A549 (cell line): ENCODE measurements at regions not wholly inside any gene's neighbourhood (a gene's known extent, or its start where the extent isn't known, plus 50 kb on each side); places are given as distances from the start of the nearest gene placed in this dataset.
"Not testable (repeated sequence)": the region's sequence is repeated elsewhere in the genome, so short reads cannot be mapped to it uniquely, and the experiment has no call there.

Source experiments
- ATAC-seq, 2 experiments: fragments of 200-7000 bp in 1 of 2; fragments of >200 bp in 1 of 2; cut with Nextera tagmentation in 1 of 2; cut with Tn5 transposase in 1 of 2; 3 replicates each; pipeline versions ENCODE4 v1.8.0 to v1.9.1; 2018 to 2020; ENCODE audit warnings: mild to moderate bottlenecking in 1 of 2, moderate library complexity in 1 of 2
- CTCF ChIA-PET: fragments of 300-600 bp; sonication (Branson Sonifier 250); formaldehyde crosslinking; extraction: SDS; loops from one replicate; lab custom pipeline; 2021; ENCODE audit warnings: antibody characterized with exemption, inconsistent platforms; lab: Yijun Ruan, JAX
- POLR2A ChIA-PET: fragments of 350-600 bp; formaldehyde crosslinking; extraction: SDS; loops from one replicate; lab custom pipeline; 2021; ENCODE audit warnings: antibody characterized with exemption, inconsistent platforms; lab: Yijun Ruan, JAX
- DNase-seq, 2 experiments: peaks; one replicate each; pipeline versions ENCODE4 v3.0.0 to v3.0.0-alpha.2; 2011 to 2016; ENCODE audit warnings: low read depth in 1 of 2, low spot score in 1 of 2
- FAIRE-seq: peaks from 2 replicates; lab custom pipeline; 2011; peaks lifted over from hg19 to GRCh38; lab: Jason Lieb, UNC
- H3K27ac ChIP-seq, 2 experiments: fragments of >200 bp; sonication (Bioruptor Twin); formaldehyde crosslinking; 3 replicates each; pipeline ENCODE4 v1.5.1; 2016 to 2017
- H3K4me1 ChIP-seq: fragments of >200 bp; sonication (Bioruptor Twin); formaldehyde crosslinking; 3 replicates; pipeline ENCODE4 v1.6.1; 2016
- H3K4me2 ChIP-seq: fragments of >200 bp; sonication (Bioruptor Twin); formaldehyde crosslinking; 3 replicates; pipeline ENCODE4 v1.6.1; 2016
- H3K4me3 ChIP-seq: fragments of >200 bp; sonication (Bioruptor Twin); formaldehyde crosslinking; 3 replicates; pipeline ENCODE4 v1.5.1; 2016
- H3K9me3 ChIP-seq: fragments of >200 bp; sonication (Bioruptor Twin); formaldehyde crosslinking; 3 replicates; pipeline ENCODE4 v1.6.1; 2016
- EHMT2 ChIP-seq: fragments of 200-600 bp; sonication (generic); IDR thresholded peaks from 2 replicates; pipeline ENCODE4 v1.6.1; 2016; ENCODE audit warnings: antibody characterized with exemption, low read depth, mild to moderate bottlenecking, moderate library complexity
- EP300 ChIP-seq, 2 experiments: fragments of >200 bp; sonication (Bioruptor Twin); formaldehyde crosslinking; IDR thresholded peaks; 2 replicates in 1 of 2; 3 replicates in 1 of 2; pipeline ENCODE4 v1.6.1; 2016 to 2017
- ESRRA ChIP-seq: fragments of 150-350 bp; IDR thresholded peaks from 2 replicates; pipeline ENCODE4 v1.6.1; 2014; ENCODE audit warnings: mild to moderate bottlenecking, low read length, borderline replicate concordance
- HDAC2 ChIP-seq: fragments of 200-600 bp; sonication (generic); IDR thresholded peaks from 2 replicates; pipeline ENCODE4 v1.6.1; 2016
- JUN ChIP-seq, 2 experiments: fragments of >200 bp; sonication (Bioruptor Twin); formaldehyde crosslinking; IDR thresholded peaks; 2 replicates in 1 of 2; 3 replicates in 1 of 2; pipeline ENCODE4 v1.6.1; 2016 to 2017
- MAFK ChIP-seq: fragments of 450-650 bp; IDR thresholded peaks from 2 replicates; pipeline ENCODE4 v1.6.1; 2014; ENCODE audit not compliant: partially characterized antibody
- MYC ChIP-seq: IDR thresholded peaks from 2 replicates; pipeline ENCODE4 v1.6.1; 2012; ENCODE audit warnings: mild to moderate bottlenecking, inconsistent platforms, low read length, improper control_type of control experiment, borderline replicate concordance
- NFE2L2 ChIP-seq: fragments of 150-350 bp; conservative IDR thresholded peaks from 2 replicates; pipeline ENCODE4 v1.6.1; 2014; ENCODE audit warnings: low read length
- RFX5 ChIP-seq: fragments of 450-650 bp; IDR thresholded peaks from 2 replicates; pipeline ENCODE4 v1.7.1; 2014; ENCODE audit warnings: antibody characterized with exemption, mild to moderate bottlenecking, moderate library complexity
- RNF2 ChIP-seq: fragments of 200-600 bp; sonication (generic); IDR thresholded peaks from 2 replicates; pipeline ENCODE4 v1.6.1; 2016; ENCODE audit warnings: low read depth, mild to moderate bottlenecking, antibody characterized with exemption, moderate library complexity, borderline replicate concordance
- TP53 ChIP-seq: fragments of 250-450 bp; sonication (Bioruptor Pico); IDR thresholded peaks from 2 replicates; pipeline ENCODE4 v1.5.0; 2021; ENCODE audit warnings: mild to moderate bottlenecking, moderate library complexity
- WGBS: methylation state at CpG from one replicate; pipeline ENCODE4 v1.1.6; 2017; ENCODE audit errors: missing lambda C conversion rate; 5-methylcytosine and 5-hydroxymethylcytosine counted together
- TF ChIP-seq, protein P1 (sequence below): fragments of 450-650 bp; IDR thresholded peaks from 2 replicates; pipeline ENCODE4 v1.6.1; 2014; ENCODE audit warnings: antibody characterized with exemption
- TF ChIP-seq, protein P2 (sequence below): IDR thresholded peaks from 2 replicates; pipeline ENCODE4 v1.6.1; 2012
- TF ChIP-seq, protein P3 (sequence below): fragments of >200 bp; sonication (Bioruptor Twin); formaldehyde crosslinking; IDR thresholded peaks from 3 replicates; pipeline ENCODE4 v1.5.1; 2016
- TF ChIP-seq, protein P4 (sequence below): fragments of >200 bp; sonication (Bioruptor Twin); formaldehyde crosslinking; IDR thresholded peaks from 3 replicates; pipeline ENCODE4 v1.6.1; 2016
- TF ChIP-seq, protein P5 (sequence below): fragments of 250-450 bp; sonication (Bioruptor Pico); IDR thresholded peaks from 2 replicates; pipeline ENCODE4 v1.5.0; 2020; ENCODE audit warnings: low read depth, mild to moderate bottlenecking, moderate library complexity

GRCh38 chr18:59038295-59039039, 101.2 kb upstream of the SEC11C start:
- peaks cover 7% of the 10 kb centered on the region; the same call in 2 of the 3 replicates for H3K4me1 ChIP-seq
- WGBS: 86% methylated on average over 8 of the region's 8 CpGs
- POLR2A ChIA-PET: no interaction called here
- no peak for TF ChIP-seq TP53 (CRISPR knock-in tag)
- TF ChIP-seq RNF2: no peak
- TF ChIP-seq, protein P1, sequence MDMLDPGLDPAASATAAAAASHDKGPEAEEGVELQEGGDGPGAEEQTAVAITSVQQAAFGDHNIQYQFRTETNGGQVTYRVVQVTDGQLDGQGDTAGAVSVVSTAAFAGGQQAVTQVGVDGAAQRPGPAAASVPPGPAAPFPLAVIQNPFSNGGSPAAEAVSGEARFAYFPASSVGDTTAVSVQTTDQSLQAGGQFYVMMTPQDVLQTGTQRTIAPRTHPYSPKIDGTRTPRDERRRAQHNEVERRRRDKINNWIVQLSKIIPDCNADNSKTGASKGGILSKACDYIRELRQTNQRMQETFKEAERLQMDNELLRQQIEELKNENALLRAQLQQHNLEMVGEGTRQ: no peak
- no peak overlapping the region for H3K4me2 ChIP-seq
- CTCF ChIA-PET: no interaction called here
- no peak overlapping the region for H3K4me3 ChIP-seq
- DNase-seq (no peak), ATAC-seq (no peak), FAIRE-seq (peak; percentile 94)
- H3K9me3 ChIP-seq: no peaks in the 10 kb centered on the region
- H3K27ac ChIP-seq: no peak overlapping the region

DNA sequence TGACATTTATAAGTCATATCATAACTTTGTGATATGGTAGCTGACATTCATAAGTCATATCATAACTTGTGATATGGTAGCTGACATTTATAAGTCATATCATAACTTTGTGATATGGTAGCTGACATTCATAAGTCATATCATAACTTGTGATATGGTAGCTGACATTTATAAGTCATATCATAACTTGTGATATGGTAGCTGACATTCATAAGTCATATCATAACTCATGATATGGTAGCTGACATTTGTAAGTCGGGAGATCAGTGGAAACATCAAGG, 100.7 kb upstream of the SEC11C start:
- H3K4me1 ChIP-seq, H3K4me2 ChIP-seq, H3K27ac ChIP-seq, DNase-seq, ATAC-seq, H3K9me3 ChIP-seq, H3K4me3 ChIP-seq, POLR2A ChIA-PET, FAIRE-seq: not testable (repeated sequence)
- WGBS: 41% methylated on average over 1 of the region's 1 CpG
- CTCF ChIA-PET: interaction anchor here (0.6 kb wide), 1 partner anchor 27 kb away, joined by 4 read pairs; no protein-coding TSS in a partner anchor

DNA sequence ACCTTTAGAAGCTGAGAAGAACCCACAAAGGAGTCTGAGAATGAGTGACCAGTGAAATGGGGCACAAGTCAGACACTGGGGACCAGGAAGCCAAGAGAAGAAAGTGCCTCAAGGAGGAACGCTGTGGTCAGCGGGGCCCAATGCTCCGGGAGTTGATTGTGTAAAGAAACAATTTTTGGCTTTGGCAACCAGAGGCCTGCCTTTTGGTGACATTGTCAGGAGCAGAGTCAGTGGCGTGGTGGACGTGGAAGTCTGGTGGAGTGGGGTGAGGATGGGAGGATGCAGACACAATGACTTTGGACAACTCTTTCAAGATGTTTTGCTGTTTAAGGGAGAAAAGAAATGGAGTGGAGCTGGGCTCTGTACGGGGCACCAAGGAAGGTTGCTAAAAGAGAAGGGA, 100.2 kb upstream of the SEC11C start:
- no peak for FAIRE-seq
- Histone ChIP-seq H3K4me2 (no peak overlapping the region), H3K27ac (no peak overlapping the region), H3K4me1 (peaks cover 1% of the 10 kb centered on the region; the same call in 2 of the 3 replicates), H3K4me3 (no peak overlapping the region), H3K9me3 (no peaks in the 10 kb centered on the region)
- POLR2A ChIA-PET: no interaction called here
- TF ChIP-seq NFE2L2 (no peak), MYC (no peak), HDAC2 (no peak), JUN (IDR thresholded peaks at IDR 0.05) (no peak), EP300 (IDR thresholded peaks at IDR 0.05) (no peak), RFX5 (no peak), EHMT2 (no peak), ESRRA (no peak), MAFK (no peak)
- TF ChIP-seq, protein P2, sequence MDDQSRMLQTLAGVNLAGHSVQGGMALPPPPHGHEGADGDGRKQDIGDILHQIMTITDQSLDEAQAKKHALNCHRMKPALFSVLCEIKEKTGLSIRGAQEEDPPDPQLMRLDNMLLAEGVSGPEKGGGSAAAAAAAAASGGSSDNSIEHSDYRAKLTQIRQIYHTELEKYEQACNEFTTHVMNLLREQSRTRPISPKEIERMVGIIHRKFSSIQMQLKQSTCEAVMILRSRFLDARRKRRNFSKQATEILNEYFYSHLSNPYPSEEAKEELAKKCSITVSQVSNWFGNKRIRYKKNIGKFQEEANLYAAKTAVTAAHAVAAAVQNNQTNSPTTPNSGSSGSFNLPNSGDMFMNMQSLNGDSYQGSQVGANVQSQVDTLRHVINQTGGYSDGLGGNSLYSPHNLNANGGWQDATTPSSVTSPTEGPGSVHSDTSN: no peak
- TF ChIP-seq, protein P3, sequence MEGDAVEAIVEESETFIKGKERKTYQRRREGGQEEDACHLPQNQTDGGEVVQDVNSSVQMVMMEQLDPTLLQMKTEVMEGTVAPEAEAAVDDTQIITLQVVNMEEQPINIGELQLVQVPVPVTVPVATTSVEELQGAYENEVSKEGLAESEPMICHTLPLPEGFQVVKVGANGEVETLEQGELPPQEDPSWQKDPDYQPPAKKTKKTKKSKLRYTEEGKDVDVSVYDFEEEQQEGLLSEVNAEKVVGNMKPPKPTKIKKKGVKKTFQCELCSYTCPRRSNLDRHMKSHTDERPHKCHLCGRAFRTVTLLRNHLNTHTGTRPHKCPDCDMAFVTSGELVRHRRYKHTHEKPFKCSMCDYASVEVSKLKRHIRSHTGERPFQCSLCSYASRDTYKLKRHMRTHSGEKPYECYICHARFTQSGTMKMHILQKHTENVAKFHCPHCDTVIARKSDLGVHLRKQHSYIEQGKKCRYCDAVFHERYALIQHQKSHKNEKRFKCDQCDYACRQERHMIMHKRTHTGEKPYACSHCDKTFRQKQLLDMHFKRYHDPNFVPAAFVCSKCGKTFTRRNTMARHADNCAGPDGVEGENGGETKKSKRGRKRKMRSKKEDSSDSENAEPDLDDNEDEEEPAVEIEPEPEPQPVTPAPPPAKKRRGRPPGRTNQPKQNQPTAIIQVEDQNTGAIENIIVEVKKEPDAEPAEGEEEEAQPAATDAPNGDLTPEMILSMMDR: no peak
- TF ChIP-seq, protein P4, sequence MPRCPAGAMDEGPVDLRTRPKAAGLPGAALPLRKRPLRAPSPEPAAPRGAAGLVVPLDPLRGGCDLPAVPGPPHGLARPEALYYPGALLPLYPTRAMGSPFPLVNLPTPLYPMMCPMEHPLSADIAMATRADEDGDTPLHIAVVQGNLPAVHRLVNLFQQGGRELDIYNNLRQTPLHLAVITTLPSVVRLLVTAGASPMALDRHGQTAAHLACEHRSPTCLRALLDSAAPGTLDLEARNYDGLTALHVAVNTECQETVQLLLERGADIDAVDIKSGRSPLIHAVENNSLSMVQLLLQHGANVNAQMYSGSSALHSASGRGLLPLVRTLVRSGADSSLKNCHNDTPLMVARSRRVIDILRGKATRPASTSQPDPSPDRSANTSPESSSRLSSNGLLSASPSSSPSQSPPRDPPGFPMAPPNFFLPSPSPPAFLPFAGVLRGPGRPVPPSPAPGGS: no peak
- TF ChIP-seq, protein P5, sequence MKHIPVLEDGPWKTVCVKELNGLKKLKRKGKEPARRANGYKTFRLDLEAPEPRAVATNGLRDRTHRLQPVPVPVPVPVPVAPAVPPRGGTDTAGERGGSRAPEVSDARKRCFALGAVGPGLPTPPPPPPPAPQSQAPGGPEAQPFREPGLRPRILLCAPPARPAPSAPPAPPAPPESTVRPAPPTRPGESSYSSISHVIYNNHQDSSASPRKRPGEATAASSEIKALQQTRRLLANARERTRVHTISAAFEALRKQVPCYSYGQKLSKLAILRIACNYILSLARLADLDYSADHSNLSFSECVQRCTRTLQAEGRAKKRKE (CRISPR knock-in tag): no peak
- 98% methylated on average over 6 of the region's 6 CpGs for WGBS
- DNase-seq: no peak
- CTCF ChIA-PET: interaction anchor here (0.6 to 0.8 kb wide), 2 partner anchors 28 to 258 kb away, joined by 3 to 4 read pairs; no protein-coding TSS in a partner anchor
- no peak for ATAC-seq
